GM12873 (cell line): ENCODE measurements at regions not wholly inside any gene's neighbourhood (a gene's known extent, or its start where the extent isn't known, plus 50 kb on each side); places are given as distances from the start of the nearest gene placed in this dataset.

Source experiments
- CTCF ChIP-seq: IDR thresholded peaks from 2 replicates; pipeline ENCODE4 v1.5.1; 2012; ENCODE audit warnings: low read depth, mild to moderate bottlenecking, moderate library complexity, low read length, control low read depth; ENCODE audit not compliant: insufficient read depth; ENCODE audit errors: missing control alignments

DNA sequence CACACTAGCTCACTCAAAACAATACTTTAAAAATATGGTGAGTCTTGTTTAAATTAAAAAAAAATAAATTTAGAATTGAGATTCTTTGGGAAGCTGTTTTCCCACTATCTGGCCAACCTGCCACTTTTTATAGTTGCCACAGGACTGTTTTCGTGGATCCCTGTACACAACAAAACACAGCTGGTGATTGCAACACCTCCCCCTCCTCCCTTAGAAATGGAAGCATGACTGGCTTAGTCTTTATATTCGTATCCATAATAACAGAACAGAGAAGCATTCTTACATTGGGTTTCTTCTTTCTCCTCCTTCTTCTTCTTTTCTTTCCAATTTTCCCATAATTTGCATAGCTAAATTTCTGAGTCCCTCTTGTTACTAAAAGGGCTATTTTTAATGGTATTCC lies 79.5 kb upstream of the GJB6 start:
- TF ChIP-seq CTCF = no peak

GRCh38 chr13:20311022-20311421 lies 78.9 kb upstream of the GJB6 start:
- no peak for TF ChIP-seq CTCF

DNA sequence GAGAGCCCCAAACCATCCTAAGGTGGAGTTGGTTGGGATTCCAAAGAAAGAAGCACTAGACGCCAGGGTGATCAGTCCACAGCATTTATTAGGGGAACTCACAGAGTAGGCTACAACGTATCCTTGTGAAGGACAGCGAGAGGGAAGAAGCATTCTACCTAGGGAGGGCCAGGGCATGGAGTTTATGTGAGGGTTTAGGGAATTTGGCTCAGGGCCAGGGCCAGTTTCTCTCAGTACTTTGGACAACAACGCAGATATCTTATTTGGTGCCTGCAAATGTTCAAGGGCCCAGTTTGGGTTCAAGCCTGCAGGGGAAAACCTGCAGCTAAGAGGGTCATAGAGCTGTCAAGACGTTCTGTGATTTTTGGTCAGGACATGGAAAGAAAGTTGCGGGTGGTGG lies 73.9 kb upstream of the GJB6 start:
- no peak for TF ChIP-seq CTCF

- peak; percentile 24 for TF ChIP-seq CTCF
Measured at GRCh38 chr13:20305587-20305986, 73.5 kb upstream of the GJB6 start.

DNA sequence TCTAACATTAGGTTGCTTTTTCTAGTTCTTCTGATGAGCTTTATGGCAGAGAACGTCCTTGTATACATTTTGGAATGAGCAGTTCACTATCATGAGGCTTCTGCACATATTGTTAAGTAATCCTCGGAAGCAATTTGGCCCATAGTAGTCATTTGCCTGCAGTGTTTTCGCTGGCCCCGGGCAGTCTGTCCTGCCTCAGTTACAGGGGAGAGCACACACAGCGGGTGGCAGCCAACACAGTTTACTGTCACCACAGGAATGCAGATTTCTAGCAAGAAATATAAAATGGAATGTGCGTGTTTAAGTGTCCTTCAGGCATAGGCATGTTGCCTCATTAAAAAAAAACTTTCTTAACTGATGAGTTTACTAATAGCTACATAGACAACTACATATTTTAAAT lies 71.5 kb upstream of the GJB6 start:
- no peak for TF ChIP-seq CTCF

- no peak for TF ChIP-seq CTCF
Measured at GRCh38 chr13:20301403-20302071, 69.4 kb upstream of the GJB6 start.

- no peak for TF ChIP-seq CTCF
Measured at GRCh38 chr13:20301015-20301402, 68.9 kb upstream of the GJB6 start.
